Erythroblast (primary cell): ENCODE measurements at regions not wholly inside any gene's neighbourhood (a gene's known extent, or its start where the extent isn't known, plus 50 kb on each side); places are given as distances from the start of the nearest gene placed in this dataset.
"Not testable (repeated sequence)": the region's sequence is repeated elsewhere in the genome, so short reads cannot be mapped to it uniquely, and the experiment has no call there.

Experiments used
- GATA1 ChIP-seq: IDR thresholded peaks from 2 replicates; pipeline ENCODE4 v1.6.1; 2011; ENCODE audit warnings: low read depth, mild to moderate bottlenecking, control low read depth, low read length, moderate library complexity
- POLR2A ChIP-seq: IDR thresholded peaks from 2 replicates; pipeline ENCODE4 v1.6.1; 2011; ENCODE audit warnings: mild to moderate bottlenecking, low read length

DNA sequence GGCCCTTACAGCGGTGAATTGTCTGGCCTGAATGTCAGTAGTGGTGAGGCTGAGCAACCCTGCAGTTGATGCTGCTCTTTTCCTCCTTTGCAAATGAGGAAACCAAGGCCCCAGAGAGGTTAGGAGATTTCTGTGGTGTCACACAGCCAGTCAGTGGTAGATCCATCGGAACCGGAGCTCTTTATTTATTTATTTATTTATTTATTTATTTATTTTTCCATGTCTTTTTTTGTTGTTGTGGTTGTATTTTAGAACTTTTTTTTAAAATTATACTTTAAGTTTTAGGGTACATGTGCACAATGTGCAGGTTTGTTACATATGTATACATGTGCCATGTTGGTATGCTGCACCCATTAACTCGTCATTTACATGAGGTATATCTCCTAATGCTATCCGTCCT, 368.4 kb upstream of the CLINT1 start:
- not testable (repeated sequence) for TF ChIP-seq POLR2A, GATA1
